Testis (tissue), 2 donors: ENCODE measurements at regions not wholly inside any gene's neighbourhood (a gene's known extent, or its start where the extent isn't known, plus 50 kb on each side); places are given as distances from the start of the nearest gene placed in this dataset.
A peak's percentile ranks its signal among the peaks of the same experiment; 100 is the strongest.

ENCODE experiments used
- DNase-seq: peaks from one replicate; pipeline ENCODE4 v3.0.0-alpha.2; 2019
- H3K27ac ChIP-seq, 2 donors: fragments of 200-600 bp; sonication (generic); one replicate each; pipeline ENCODE4 v1.5.1; 2019
- H3K27me3 ChIP-seq: fragments of 200-600 bp; sonication (generic); one replicate; pipeline ENCODE4 v1.5.1; 2019
- H3K36me3 ChIP-seq: fragments of 200-600 bp; sonication (generic); one replicate; pipeline ENCODE4 v1.5.1; 2017; ENCODE audit warnings: low read depth; ENCODE audit errors: missing control alignments
- H3K4me1 ChIP-seq: fragments of 200-600 bp; sonication (generic); one replicate; pipeline ENCODE4 v1.5.1; 2019
- H3K4me3 ChIP-seq, 2 donors: fragments of 200-600 bp; sonication (generic); one replicate each; pipeline ENCODE4 v1.5.1; 2017 to 2019
- H3K9me3 ChIP-seq: fragments of 200-600 bp; sonication (generic); one replicate; pipeline ENCODE4 v1.5.1; 2017
- POLR2A ChIP-seq: fragments of 450-650 bp; IDR thresholded peaks from one replicate; pipeline ENCODE4 v1.6.1; 2017; ENCODE audit warnings: antibody characterized with exemption, mild to moderate bottlenecking, moderate library complexity
- WGBS, 2 donors: methylation state at CpG; one replicate each; pipeline ENCODE4 v1.1.5; 2018; 5-methylcytosine and 5-hydroxymethylcytosine counted together
- intact Hi-C: fragments of 100-400 bp; cut with DNase I; formaldehyde crosslinking; loops from one replicate; pipeline ENCODE4 v1.15.1; 2023; ENCODE audit warnings: low total_unique reads
- TF ChIP-seq, protein P1 (sequence below), 3 experiments: fragments of 450-650 bp in 2 of 3; fragments of 200-600 bp in 1 of 3; sonication (generic) in 1 of 3; IDR thresholded peaks; one replicate each; pipeline ENCODE4 v1.5.1; 2016 to 2019; ENCODE audit warnings: antibody characterized with exemption in 3 of 3, mild to moderate bottlenecking in 2 of 3, moderate library complexity in 1 of 3

DNA sequence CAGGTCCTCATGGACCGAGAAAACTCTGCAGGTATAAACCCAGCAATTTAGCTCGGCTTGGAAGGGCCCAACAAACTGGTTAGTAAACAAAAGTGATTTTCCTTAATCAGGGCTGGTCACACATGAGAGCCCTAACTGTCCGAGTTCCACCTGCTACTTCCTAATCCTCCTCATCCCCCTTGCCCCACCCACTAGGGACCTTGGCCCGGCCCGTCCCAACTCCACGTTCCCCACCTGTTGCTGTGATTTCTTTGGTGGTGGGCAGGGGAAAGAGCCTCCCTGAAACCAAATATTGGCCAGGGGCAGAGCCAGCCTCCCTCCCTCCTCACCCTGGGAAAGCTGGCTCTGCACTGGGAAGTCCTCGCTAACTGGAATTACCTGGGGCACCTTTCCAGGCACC is 304.2 kb upstream of the PROX1 start:
- H3K27ac ChIP-seq, result no peak overlapping the region
- H3K4me3 ChIP-seq, result no peak overlapping the region
- no peak for TF ChIP-seq POLR2A
- H3K9me3 ChIP-seq, result no peaks in the 10 kb centered on the region
- intact Hi-C loops, result no loop called here
- H3K4me1 ChIP-seq, result no peaks in the 10 kb centered on the region
- WGBS, 2 donors, result 69 to 78% methylated on average over 7 of the region's 7 CpGs
- no peak for DNase-seq
- no peaks in the 10 kb centered on the region for H3K36me3 ChIP-seq
- H3K27me3 ChIP-seq, result no peaks in the 10 kb centered on the region

DNA sequence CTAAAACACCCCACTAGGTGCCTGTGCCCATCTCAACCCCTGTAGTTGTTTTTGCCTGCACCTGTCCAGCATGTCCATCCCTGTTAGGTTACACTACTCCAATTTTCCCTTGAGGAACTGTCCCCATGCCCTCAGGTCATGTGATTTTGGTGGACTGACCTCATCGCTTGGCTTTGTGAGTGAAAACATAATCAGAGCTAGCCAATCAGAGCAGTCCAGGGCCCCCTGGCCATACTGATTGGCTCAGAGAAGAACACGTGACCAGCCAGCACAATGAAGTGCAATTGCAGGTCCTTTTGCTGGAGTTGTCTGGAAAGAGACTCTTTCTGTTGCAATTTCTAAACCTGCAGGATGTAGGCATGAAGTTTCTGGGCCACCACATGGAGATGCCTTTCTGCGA is 303.3 kb upstream of the PROX1 start:
- Histone ChIP-seq H3K27ac (no peak overlapping the region), H3K4me1 (no peaks in the 10 kb centered on the region), H3K9me3 (no peaks in the 10 kb centered on the region), H3K36me3 (no peaks in the 10 kb centered on the region), H3K27me3 (no peaks in the 10 kb centered on the region), H3K4me3 (no peak overlapping the region)
- intact Hi-C loops, result no loop called here
- peak; percentile 52 for DNase-seq
- WGBS, 2 donors, result 62 to 86% methylated on average over 3 of the region's 3 CpGs
- TF ChIP-seq, protein P1, sequence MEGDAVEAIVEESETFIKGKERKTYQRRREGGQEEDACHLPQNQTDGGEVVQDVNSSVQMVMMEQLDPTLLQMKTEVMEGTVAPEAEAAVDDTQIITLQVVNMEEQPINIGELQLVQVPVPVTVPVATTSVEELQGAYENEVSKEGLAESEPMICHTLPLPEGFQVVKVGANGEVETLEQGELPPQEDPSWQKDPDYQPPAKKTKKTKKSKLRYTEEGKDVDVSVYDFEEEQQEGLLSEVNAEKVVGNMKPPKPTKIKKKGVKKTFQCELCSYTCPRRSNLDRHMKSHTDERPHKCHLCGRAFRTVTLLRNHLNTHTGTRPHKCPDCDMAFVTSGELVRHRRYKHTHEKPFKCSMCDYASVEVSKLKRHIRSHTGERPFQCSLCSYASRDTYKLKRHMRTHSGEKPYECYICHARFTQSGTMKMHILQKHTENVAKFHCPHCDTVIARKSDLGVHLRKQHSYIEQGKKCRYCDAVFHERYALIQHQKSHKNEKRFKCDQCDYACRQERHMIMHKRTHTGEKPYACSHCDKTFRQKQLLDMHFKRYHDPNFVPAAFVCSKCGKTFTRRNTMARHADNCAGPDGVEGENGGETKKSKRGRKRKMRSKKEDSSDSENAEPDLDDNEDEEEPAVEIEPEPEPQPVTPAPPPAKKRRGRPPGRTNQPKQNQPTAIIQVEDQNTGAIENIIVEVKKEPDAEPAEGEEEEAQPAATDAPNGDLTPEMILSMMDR (IDR thresholded peaks at IDR 0.05), result no peak
- TF ChIP-seq POLR2A, result no peak

- intact Hi-C loops, result no loop called here
- 78 to 91% methylated on average over 2 of the region's 2 CpGs for WGBS, 2 donors
- Histone ChIP-seq H3K4me1 (no peaks in the 10 kb centered on the region), H3K4me3 (no peak overlapping the region), H3K27me3 (no peaks in the 10 kb centered on the region), H3K36me3 (no peaks in the 10 kb centered on the region), H3K9me3 (no peaks in the 10 kb centered on the region), H3K27ac (no peak overlapping the region)
- TF ChIP-seq, protein P1 (IDR thresholded peaks at IDR 0.05), result no peak
- no peak for TF ChIP-seq POLR2A
- DNase-seq, result no peak
Observed at GRCh38 chr1:213685992-213686582, 301.7 kb upstream of the PROX1 start.

- no peak for TF ChIP-seq POLR2A
- TF ChIP-seq, protein P1 (IDR thresholded peaks at IDR 0.05), result no peak
- Histone ChIP-seq H3K9me3 (no peaks in the 10 kb centered on the region), H3K27ac (no peak overlapping the region), H3K27me3 (no peaks in the 10 kb centered on the region), H3K36me3 (no peaks in the 10 kb centered on the region), H3K4me3 (no peak overlapping the region), H3K4me1 (no peaks in the 10 kb centered on the region)
- 93 to 98% methylated on average over 3 of the region's 3 CpGs for WGBS, 2 donors
- no peak for DNase-seq
- intact Hi-C loops, result no loop called here
Observed at GRCh38 chr1:213686983-213687382, 300.8 kb upstream of the PROX1 start.

GRCh38 chr1:213687832-213688231 is 299.9 kb upstream of the PROX1 start:
- H3K36me3 ChIP-seq, result no peaks in the 10 kb centered on the region
- no peaks in the 10 kb centered on the region for H3K9me3 ChIP-seq
- no peak overlapping the region for H3K4me3 ChIP-seq
- TF ChIP-seq POLR2A, result no peak
- TF ChIP-seq, protein P1 (IDR thresholded peaks at IDR 0.05), result no peak
- DNase-seq, result no peak
- H3K4me1 ChIP-seq, result no peaks in the 10 kb centered on the region
- no peak overlapping the region for H3K27ac ChIP-seq
- WGBS, 2 donors, result 53 to 61% methylated on average over 7 of the region's 7 CpGs
- intact Hi-C loops, result no loop called here
- H3K27me3 ChIP-seq, result no peaks in the 10 kb centered on the region
